SU-DHL-6 (cell line): ENCODE measurements at regions not wholly inside any gene's neighbourhood (a gene's known extent, or its start where the extent isn't known, plus 50 kb on each side); places are given as distances from the start of the nearest gene placed in this dataset.

Experiments used
- H2AFZ ChIP-seq: fragments of 200-600 bp; sonication (generic); 2 replicates; pipeline ENCODE4 v1.6.1; 2014; ENCODE audit warnings: low read depth, mild to moderate bottlenecking, moderate library complexity, mixed read lengths, antibody characterized with exemption, low read length; ENCODE audit not compliant: severe bottlenecking
- H3F3A ChIP-seq: fragments of 200-600 bp; shearing (Covaris generic); 2 replicates; pipeline ENCODE4 v1.6.0; 2016; ENCODE audit warnings: antibody characterized with exemption, mild to moderate bottlenecking; ENCODE audit not compliant: insufficient read depth
- H3K27ac ChIP-seq: fragments of 200-600 bp; sonication (generic); 2 replicates; pipeline ENCODE4 v1.5.1; 2016; ENCODE audit warnings: low read depth, mild to moderate bottlenecking, low read length, moderate library complexity, mixed read lengths
- H3K27me3 ChIP-seq: fragments of 200-600 bp; sonication (generic), shearing (Covaris generic); 2 replicates; pipeline ENCODE4 v1.6.0; 2014; ENCODE audit warnings: mild to moderate bottlenecking, low read length
- H3K36me3 ChIP-seq: fragments of 200-600 bp; sonication (generic); 2 replicates; pipeline ENCODE4 v1.6.1; 2014; ENCODE audit warnings: mild to moderate bottlenecking, low read length, mixed read lengths
- H3K4me2 ChIP-seq: fragments of 300-600, 200-600 bp; shearing (Covaris generic), sonication (generic); 2 replicates; pipeline ENCODE4 v1.6.0; 2014; ENCODE audit warnings: low read length, low read depth, mild to moderate bottlenecking; ENCODE audit not compliant: poor library complexity, severe bottlenecking
- H3K4me3 ChIP-seq: fragments of 200-600 bp; sonication (generic); 2 replicates; pipeline ENCODE4 v1.5.1; 2014; ENCODE audit warnings: antibody characterized with exemption, low read length, mild to moderate bottlenecking, mixed read lengths; ENCODE audit not compliant: insufficient read depth, poor library complexity, severe bottlenecking
- H3K79me2 ChIP-seq: fragments of 200-600 bp; sonication (generic); 2 replicates; pipeline ENCODE4 v1.6.1; 2014; ENCODE audit warnings: mild to moderate bottlenecking, low read length, moderate library complexity; ENCODE audit not compliant: insufficient read depth
- H3K9ac ChIP-seq: fragments of 200-600 bp; sonication (generic); 2 replicates; pipeline ENCODE4 v1.7.0; 2014; ENCODE audit warnings: mild to moderate bottlenecking, low read length
- H3K9me2 ChIP-seq: fragments of 200-600 bp; sonication (generic); replicated peaks from 2 replicates; pipeline ENCODE4 v1.6.1; 2014; ENCODE audit warnings: low read length; ENCODE audit not compliant: insufficient read depth
- H3K9me3 ChIP-seq: fragments of 200-600 bp; sonication (generic); 2 replicates; pipeline ENCODE4 v1.6.1; 2014; ENCODE audit warnings: low read length, mixed read lengths; ENCODE audit not compliant: insufficient read depth
- H4K20me1 ChIP-seq: fragments of 200-600 bp; sonication (generic); 2 replicates; pipeline ENCODE4 v1.6.1; 2014; ENCODE audit warnings: low read depth, mild to moderate bottlenecking, antibody characterized with exemption, low read length, moderate library complexity, mixed read lengths
- EZH2phosphoT487 ChIP-seq: fragments of 200-600 bp; sonication (generic), shearing (Covaris generic); conservative IDR thresholded peaks from 2 replicates; pipeline ENCODE4 v1.6.1; 2018; ENCODE audit warnings: mild to moderate bottlenecking, antibody characterized with exemption, low read length, moderate library complexity, mixed read lengths
- TF ChIP-seq, protein P1 (sequence below): fragments of 200-600 bp; sonication (generic); IDR thresholded peaks from one replicate; pipeline ENCODE4 v1.5.1; 2017; ENCODE audit warnings: antibody characterized with exemption, mild to moderate bottlenecking, low read length, moderate library complexity; ENCODE audit not compliant: insufficient read depth, poor library complexity, severe bottlenecking

DNA sequence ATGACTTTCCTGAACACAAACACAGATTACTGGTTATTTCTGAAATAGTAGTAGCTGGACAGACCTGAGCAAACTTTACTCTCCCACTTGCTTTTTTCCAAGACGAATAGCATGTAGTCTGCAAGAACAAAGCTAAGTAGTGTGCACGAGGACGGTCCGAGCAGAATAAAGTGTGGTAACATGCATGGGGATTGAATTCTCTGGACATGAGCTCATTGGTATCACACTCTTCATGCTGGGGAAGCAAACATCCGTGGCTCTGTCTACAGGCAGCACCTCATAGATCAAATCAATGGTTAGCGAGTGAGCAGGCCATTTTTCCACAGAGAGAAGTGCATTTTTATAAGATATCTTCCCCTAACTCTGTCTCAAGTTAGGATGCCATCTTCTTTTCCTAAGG is 164.8 kb upstream of the STK17B start:
- Histone ChIP-seq H3F3A (no peaks in the 10 kb centered on the region), H3K79me2 (no peaks in the 10 kb centered on the region), H3K4me2 (no peak overlapping the region), H3K9me3 (no peaks in the 10 kb centered on the region), H3K27me3 (no peaks in the 10 kb centered on the region), H3K36me3 (no peaks in the 10 kb centered on the region), H3K27ac (no peak overlapping the region), H4K20me1 (no peaks in the 10 kb centered on the region), H3K4me3 (no peak overlapping the region), H3K9ac (no peak overlapping the region), H2AFZ (no peak overlapping the region), H3K9me2 (no peaks in the 10 kb centered on the region)
- TF ChIP-seq EZH2phosphoT487: no peak
- TF ChIP-seq, protein P1, sequence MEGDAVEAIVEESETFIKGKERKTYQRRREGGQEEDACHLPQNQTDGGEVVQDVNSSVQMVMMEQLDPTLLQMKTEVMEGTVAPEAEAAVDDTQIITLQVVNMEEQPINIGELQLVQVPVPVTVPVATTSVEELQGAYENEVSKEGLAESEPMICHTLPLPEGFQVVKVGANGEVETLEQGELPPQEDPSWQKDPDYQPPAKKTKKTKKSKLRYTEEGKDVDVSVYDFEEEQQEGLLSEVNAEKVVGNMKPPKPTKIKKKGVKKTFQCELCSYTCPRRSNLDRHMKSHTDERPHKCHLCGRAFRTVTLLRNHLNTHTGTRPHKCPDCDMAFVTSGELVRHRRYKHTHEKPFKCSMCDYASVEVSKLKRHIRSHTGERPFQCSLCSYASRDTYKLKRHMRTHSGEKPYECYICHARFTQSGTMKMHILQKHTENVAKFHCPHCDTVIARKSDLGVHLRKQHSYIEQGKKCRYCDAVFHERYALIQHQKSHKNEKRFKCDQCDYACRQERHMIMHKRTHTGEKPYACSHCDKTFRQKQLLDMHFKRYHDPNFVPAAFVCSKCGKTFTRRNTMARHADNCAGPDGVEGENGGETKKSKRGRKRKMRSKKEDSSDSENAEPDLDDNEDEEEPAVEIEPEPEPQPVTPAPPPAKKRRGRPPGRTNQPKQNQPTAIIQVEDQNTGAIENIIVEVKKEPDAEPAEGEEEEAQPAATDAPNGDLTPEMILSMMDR: no peak

DNA sequence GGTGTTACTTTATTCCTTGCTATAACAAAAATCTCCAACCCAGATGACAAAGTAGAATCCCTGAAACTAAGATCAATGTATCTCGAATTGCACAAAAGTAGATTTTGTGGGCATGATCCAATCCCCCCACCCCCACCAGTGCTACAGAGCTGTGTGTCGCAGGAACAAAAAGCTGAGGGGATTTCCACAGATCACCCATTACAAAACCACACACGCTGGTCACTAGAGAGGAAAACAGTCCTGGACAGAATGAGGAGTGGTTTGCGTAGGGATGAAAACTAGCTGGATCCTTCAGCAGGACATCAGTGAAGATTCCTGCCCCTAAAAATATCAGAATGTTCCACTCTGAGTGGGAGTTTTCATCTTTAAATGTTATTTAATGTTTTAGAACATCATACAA is 165.3 kb upstream of the STK17B start:
- Histone ChIP-seq H4K20me1 (no peaks in the 10 kb centered on the region), H3K36me3 (no peaks in the 10 kb centered on the region), H3K27me3 (no peaks in the 10 kb centered on the region), H3K9ac (no peak overlapping the region), H3K9me2 (no peaks in the 10 kb centered on the region), H3F3A (no peaks in the 10 kb centered on the region), H2AFZ (no peak overlapping the region), H3K79me2 (no peaks in the 10 kb centered on the region), H3K9me3 (no peaks in the 10 kb centered on the region), H3K4me2 (no peak overlapping the region), H3K27ac (no peak overlapping the region), H3K4me3 (no peak overlapping the region)
- TF ChIP-seq, protein P1: no peak
- no peak for TF ChIP-seq EZH2phosphoT487

DNA sequence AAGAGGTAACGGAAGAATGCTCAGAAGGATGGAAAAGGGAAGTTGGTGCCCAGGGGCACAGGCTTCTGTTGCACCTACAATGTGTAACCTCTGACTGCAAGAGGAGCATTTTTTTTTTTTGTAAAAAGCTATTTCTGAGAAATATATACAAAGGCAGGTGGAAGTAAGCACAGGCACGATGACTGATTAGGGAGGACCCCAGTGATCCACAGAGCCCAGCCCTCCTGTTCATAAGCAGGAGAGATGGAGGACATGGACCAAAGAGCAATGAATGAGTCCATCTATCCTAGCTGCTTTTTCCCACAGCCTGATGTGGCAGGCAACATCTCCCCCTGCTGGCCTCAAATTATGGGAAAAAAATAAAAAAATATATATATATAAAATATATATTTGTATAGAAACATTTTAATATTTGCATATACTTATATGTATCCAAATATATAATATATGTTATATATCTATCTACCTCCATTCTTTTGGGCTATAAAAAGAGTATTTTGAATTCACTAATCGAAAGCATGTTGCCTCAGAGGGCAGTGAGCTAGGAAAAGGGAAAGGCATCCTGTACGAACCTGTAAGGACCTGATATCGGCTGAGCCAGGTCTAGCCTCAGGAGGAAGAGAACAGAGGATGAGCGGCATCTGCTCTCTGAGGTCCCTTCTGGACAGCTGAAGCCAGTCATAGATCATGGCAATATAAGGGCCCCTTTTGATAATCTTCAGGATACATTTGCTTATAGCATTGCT is 166.0 kb upstream of the STK17B start:
- H3K27me3 ChIP-seq: no peaks in the 10 kb centered on the region
- no peak overlapping the region for H3K4me2 ChIP-seq
- no peaks in the 10 kb centered on the region for H3K9me2 ChIP-seq
- H4K20me1 ChIP-seq: no peaks in the 10 kb centered on the region
- H3K27ac ChIP-seq: no peak overlapping the region
- H3K9ac ChIP-seq: no peak overlapping the region
- H2AFZ ChIP-seq: no peak overlapping the region
- H3F3A ChIP-seq: no peaks in the 10 kb centered on the region
- TF ChIP-seq, protein P1: no peak
- no peak for TF ChIP-seq EZH2phosphoT487
- H3K79me2 ChIP-seq: no peaks in the 10 kb centered on the region
- no peak overlapping the region for H3K4me3 ChIP-seq
- no peaks in the 10 kb centered on the region for H3K9me3 ChIP-seq
- no peaks in the 10 kb centered on the region for H3K36me3 ChIP-seq
